ENCODE measurements at regions not wholly inside any gene's neighbourhood (a gene's known extent, or its start where the extent isn't known, plus 50 kb on each side); places are given as distances from the start of the nearest gene placed in this dataset.

- Mint-ChIP-seq H3K27ac (no peak overlapping the region), H3K36me3 (no peaks in the 10 kb centered on the region), H3K4me3 (no peak overlapping the region), H3K9me3 (peaks cover 0 to 7% (median 4%) of the 10 kb centered on the region in 7 donors), H3K27me3 (ENCODE audit: low read depth in 3 of 3) (peaks cover 0 to 3% (median 1%) of the 10 kb centered on the region in 3 donors), H3K4me1 (no peaks in the 10 kb centered on the region)
- Histone ChIP-seq H3K9me3 (replicated peaks in 1 of 2; ENCODE audit: control insufficient read depth in 1 of 2, insufficient read depth in 1 of 2, low read length in 2 of 2) (peaks cover 0 to 3% of the 10 kb centered on the region in 2 donors), H3K79me2 (ENCODE audit: insufficient read depth, low read length) (no peaks in the 10 kb centered on the region), H4K20me1 (ENCODE audit: insufficient read depth, low read length) (no peaks in the 10 kb centered on the region), H3K27ac (ENCODE audit: low read depth in 1 of 2, low read length in 2 of 2) (no peak overlapping the region), H3K4me2 (replicated peaks; ENCODE audit: extremely low read depth, low read length, poor library complexity, severe bottlenecking) (no peak overlapping the region), H3K9ac (ENCODE audit: insufficient read depth, low read length, poor library complexity, severe bottlenecking) (no peak overlapping the region), H3K4me3 (replicated peaks in 1 of 3; ENCODE audit: low read depth in 2 of 3, low read length in 3 of 3) (no peak overlapping the region), H3K4me1 (ENCODE audit: control insufficient read depth in 1 of 2, insufficient read depth in 2 of 2, low read length in 2 of 2) (no peaks in the 10 kb centered on the region), H3K36me3 (replicated peaks in 1 of 2; ENCODE audit: control insufficient read depth in 1 of 2, insufficient read depth in 2 of 2, low read length in 2 of 2) (no peaks in the 10 kb centered on the region), H2AFZ (ENCODE audit: insufficient read depth, low read depth, low read length, poor library complexity, severe bottlenecking) (no peak overlapping the region), H3K27me3 (ENCODE audit: control insufficient read depth in 2 of 2, insufficient read depth in 2 of 2, low read length in 2 of 2) (no peaks in the 10 kb centered on the region)
- no CpG with 5 or more reads among the region's 3 CpGs for WGBS (ENCODE audit: insufficient coverage)
- DNase-seq: no peak
- intact Hi-C loops (cut with micrococcal nuclease): no loop called here
- TF ChIP-seq CTCF (IDR thresholded peaks at IDR 0.05): no peak
Measured at GRCh38 chr12:115183752-115184151, 499.8 kb upstream of the TBX3 start.

GRCh38 chr12:115177899-115178298 lies 493.9 kb upstream of the TBX3 start:
- no peaks in the 10 kb centered on the region for H3K36me3 ChIP-seq (replicated peaks in 1 of 2; ENCODE audit: control insufficient read depth in 1 of 2, insufficient read depth in 2 of 2, low read length in 2 of 2)
- Mint-ChIP-seq H3K4me1 (no peaks in the 10 kb centered on the region), H3K36me3 (no peaks in the 10 kb centered on the region), H3K9me3 (peaks cover 0 to 3% (median 0%) of the 10 kb centered on the region in 7 donors), H3K27me3 (ENCODE audit: low read depth in 3 of 3) (no peaks in the 10 kb centered on the region), H3K4me3 (no peak overlapping the region), H3K27ac (no peak overlapping the region)
- no peak overlapping the region for H2AFZ ChIP-seq (ENCODE audit: insufficient read depth, low read depth, low read length, poor library complexity, severe bottlenecking)
- H3K27me3 ChIP-seq (ENCODE audit: control insufficient read depth in 2 of 2, insufficient read depth in 2 of 2, low read length in 2 of 2): no peaks in the 10 kb centered on the region
- no peak for DNase-seq
- H3K9me3 ChIP-seq (replicated peaks in 1 of 2; ENCODE audit: control insufficient read depth in 1 of 2, insufficient read depth in 1 of 2, low read length in 2 of 2): peaks cover 0 to 3% of the 10 kb centered on the region in 2 donors
- H3K27ac ChIP-seq (ENCODE audit: low read depth in 1 of 2, low read length in 2 of 2): no peak overlapping the region
- H3K4me1 ChIP-seq (ENCODE audit: control insufficient read depth in 1 of 2, insufficient read depth in 2 of 2, low read length in 2 of 2): no peaks in the 10 kb centered on the region
- H3K4me2 ChIP-seq (replicated peaks; ENCODE audit: extremely low read depth, low read length, poor library complexity, severe bottlenecking): no peak overlapping the region
- H3K4me3 ChIP-seq (replicated peaks in 1 of 3; ENCODE audit: low read depth in 2 of 3, low read length in 3 of 3): no peak overlapping the region
- intact Hi-C loops (cut with micrococcal nuclease): no loop called here
- over 99% methylated on average over 6 of the region's 6 CpGs for WGBS (ENCODE audit: insufficient coverage)
- TF ChIP-seq CTCF (IDR thresholded peaks at IDR 0.05): no peak
- no peaks in the 10 kb centered on the region for H3K79me2 ChIP-seq (ENCODE audit: insufficient read depth, low read length)
- H3K9ac ChIP-seq (ENCODE audit: insufficient read depth, low read length, poor library complexity, severe bottlenecking): no peak overlapping the region
- H4K20me1 ChIP-seq (ENCODE audit: insufficient read depth, low read length): no peaks in the 10 kb centered on the region
